ENCODE measurements at regions not wholly inside any gene's neighbourhood (a gene's known extent, or its start where the extent isn't known, plus 50 kb on each side); places are given as distances from the start of the nearest gene placed in this dataset.

- CTCF ChIA-PET, result no interaction called here
- BruUV-seq (replicated peaks), result no TSS peak
- no peaks in the 10 kb centered on the region for H3K4me1 ChIP-seq (ENCODE audit: insufficient read depth, low read length, poor library complexity, severe bottlenecking)
- no peaks in the 10 kb centered on the region for H3K9me3 ChIP-seq (ENCODE audit: low read depth, low read length, poor library complexity, severe bottlenecking)
- no peak for TF ChIP-seq CTCF (conservative IDR thresholded peaks at IDR 0.05; ENCODE audit: low read depth, low read length)
- no peak for TF ChIP-seq EZH2 (IDR thresholded peaks at IDR 0.05; ENCODE audit: borderline replicate concordance, low read depth, low read length, poor library complexity, severe bottlenecking)
- POLR2A ChIA-PET (ENCODE audit: low non-redundant PET), result no interaction called here
- H3K36me3 ChIP-seq (ENCODE audit: insufficient read depth, low read length, poor library complexity, severe bottlenecking), result no peaks in the 10 kb centered on the region
- no peak for DNase-seq (ENCODE audit: low spot score)
- no peak overlapping the region for H3K4me3 ChIP-seq (ENCODE audit: low read depth, low read length, poor library complexity, severe bottlenecking)
- no peak overlapping the region for H3K27ac ChIP-seq (ENCODE audit: low read depth, low read length, poor library complexity, severe bottlenecking)
- H3K27me3 ChIP-seq (replicated peaks; ENCODE audit: insufficient read depth, low read depth, low read length, poor library complexity), result no peaks in the 10 kb centered on the region
- intact Hi-C loops (cut with micrococcal nuclease; ENCODE audit: unreplicated experiment), result no loop called here
Measured at GRCh38 chr1:79839882-79840281, 833.4 kb upstream of the ADGRL4 start.

- no TSS peak for BruUV-seq (replicated peaks)
- Histone ChIP-seq H3K4me1 (ENCODE audit: insufficient read depth, low read length, poor library complexity, severe bottlenecking) (peaks cover 6% of the 10 kb centered on the region), H3K27me3 (replicated peaks; ENCODE audit: insufficient read depth, low read depth, low read length, poor library complexity) (no peaks in the 10 kb centered on the region), H3K4me3 (ENCODE audit: low read depth, low read length, poor library complexity, severe bottlenecking) (no peak overlapping the region), H3K27ac (ENCODE audit: low read depth, low read length, poor library complexity, severe bottlenecking) (no peak overlapping the region), H3K36me3 (ENCODE audit: insufficient read depth, low read length, poor library complexity, severe bottlenecking) (no peaks in the 10 kb centered on the region), H3K9me3 (ENCODE audit: low read depth, low read length, poor library complexity, severe bottlenecking) (no peaks in the 10 kb centered on the region)
- CTCF ChIA-PET, result no interaction called here
- intact Hi-C loops (cut with micrococcal nuclease; ENCODE audit: unreplicated experiment), result no loop called here
- no peak for TF ChIP-seq CTCF (conservative IDR thresholded peaks at IDR 0.05; ENCODE audit: low read depth, low read length)
- no peak for TF ChIP-seq EZH2 (IDR thresholded peaks at IDR 0.05; ENCODE audit: borderline replicate concordance, low read depth, low read length, poor library complexity, severe bottlenecking)
- DNase-seq (ENCODE audit: low spot score), result peak; percentile 5
- POLR2A ChIA-PET (ENCODE audit: low non-redundant PET), result no interaction called here
Measured at GRCh38 chr1:79827446-79827845, 820.9 kb upstream of the ADGRL4 start.

- CTCF ChIA-PET, result no interaction called here
Measured at GRCh38 chr1:79825551-79825950, 819.0 kb upstream of the ADGRL4 start.

More at GRCh38 chr1:79825551-79825950, 819.0 kb upstream of the ADGRL4 start:
- no peak for DNase-seq (ENCODE audit: low spot score)
- no peaks in the 10 kb centered on the region for H3K9me3 ChIP-seq (ENCODE audit: low read depth, low read length, poor library complexity, severe bottlenecking)
- H3K36me3 ChIP-seq (ENCODE audit: insufficient read depth, low read length, poor library complexity, severe bottlenecking), result no peaks in the 10 kb centered on the region
- intact Hi-C loops (cut with micrococcal nuclease; ENCODE audit: unreplicated experiment), result no loop called here
- no peak overlapping the region for H3K4me3 ChIP-seq (ENCODE audit: low read depth, low read length, poor library complexity, severe bottlenecking)
- no TSS peak for BruUV-seq (replicated peaks)
- H3K27me3 ChIP-seq (replicated peaks; ENCODE audit: insufficient read depth, low read depth, low read length, poor library complexity), result no peaks in the 10 kb centered on the region
- peaks cover 6% of the 10 kb centered on the region for H3K4me1 ChIP-seq (ENCODE audit: insufficient read depth, low read length, poor library complexity, severe bottlenecking)
- POLR2A ChIA-PET (ENCODE audit: low non-redundant PET), result no interaction called here
- TF ChIP-seq EZH2 (IDR thresholded peaks at IDR 0.05; ENCODE audit: borderline replicate concordance, low read depth, low read length, poor library complexity, severe bottlenecking) (no peak), CTCF (conservative IDR thresholded peaks at IDR 0.05; ENCODE audit: low read depth, low read length) (no peak)
- no peak overlapping the region for H3K27ac ChIP-seq (ENCODE audit: low read depth, low read length, poor library complexity, severe bottlenecking)

All from A673 (cell line).